Erythroblast (primary cell): ENCODE measurements at regions not wholly inside any gene's neighbourhood (a gene's known extent, or its start where the extent isn't known, plus 50 kb on each side); places are given as distances from the start of the nearest gene placed in this dataset.

ENCODE experiments used
- GATA1 ChIP-seq: IDR thresholded peaks from 2 replicates; pipeline ENCODE4 v1.6.1; 2011; ENCODE audit warnings: low read depth, mild to moderate bottlenecking, control low read depth, low read length, moderate library complexity
- POLR2A ChIP-seq: IDR thresholded peaks from 2 replicates; pipeline ENCODE4 v1.6.1; 2011; ENCODE audit warnings: mild to moderate bottlenecking, low read length

DNA sequence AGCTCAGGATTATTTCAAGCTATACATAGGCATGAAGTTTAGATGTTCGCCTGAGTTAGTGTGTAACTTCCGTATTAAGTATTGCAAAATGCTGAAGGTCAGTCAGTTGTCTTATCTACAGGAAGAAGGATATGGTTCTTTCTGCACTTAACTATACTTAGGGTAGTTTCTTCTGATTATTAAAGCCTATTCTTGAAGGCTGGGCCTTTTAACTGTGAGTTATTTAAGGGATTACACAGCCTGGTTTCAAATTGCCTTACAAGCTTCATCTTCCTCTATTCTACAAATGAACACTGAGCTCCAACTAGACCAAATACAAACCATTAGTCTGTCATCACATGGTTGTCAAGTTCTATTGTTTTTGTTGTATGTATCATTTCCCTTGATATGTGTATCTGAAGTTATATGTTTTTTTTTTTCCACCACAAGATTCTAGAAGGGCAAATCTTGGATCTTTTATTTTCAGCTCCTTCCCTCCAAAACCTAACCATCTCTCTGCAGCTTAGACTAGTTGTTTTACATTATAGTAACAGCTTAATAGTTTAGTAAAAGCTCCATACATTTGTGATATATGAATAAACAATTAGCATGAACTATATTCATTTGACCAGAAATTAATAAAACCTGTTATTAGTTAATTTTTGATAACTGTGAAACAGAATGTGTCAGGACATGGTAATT is 272.9 kb upstream of the KCNMB2 start:
- TF ChIP-seq POLR2A (no peak), GATA1 (no peak)
